ENCODE measurements at regions not wholly inside any gene's neighbourhood (a gene's known extent, or its start where the extent isn't known, plus 50 kb on each side); places are given as distances from the start of the nearest gene placed in this dataset.
A peak's percentile ranks its signal among the peaks of the same experiment; 100 is the strongest.

- DNase-seq (ENCODE audit: low spot score), result peak; percentile 13
These were observed 284.0 kb downstream of the DUSP10 start for GRCh38 chr1:221457685-221458446.

- DNase-seq (ENCODE audit: low spot score), result peak; percentile 24
These were observed 283.3 kb downstream of the DUSP10 start for GRCh38 chr1:221458447-221459156.

- DNase-seq (ENCODE audit: low spot score), result no peak
These were observed 282.3 kb downstream of the DUSP10 start for GRCh38 chr1:221459558-221459957.

- DNase-seq (ENCODE audit: low spot score), result no peak
These were observed 279.5 kb downstream of the DUSP10 start for GRCh38 chr1:221462345-221462744.

GRCh38 chr1:221468546-221468945 lies 273.3 kb downstream of the DUSP10 start:
- DNase-seq (ENCODE audit: low spot score), result no peak

- no peak for DNase-seq (ENCODE audit: low spot score)
These were observed 272.4 kb downstream of the DUSP10 start for GRCh38 chr1:221469476-221469875.

- peak; percentile 35 for DNase-seq (ENCODE audit: low spot score)
These were observed 271.7 kb downstream of the DUSP10 start for GRCh38 chr1:221470000-221470698.

- no peak for DNase-seq (ENCODE audit: low spot score)
These were observed 268.5 kb downstream of the DUSP10 start for GRCh38 chr1:221473411-221473810.

- DNase-seq (ENCODE audit: low spot score), result no peak
These were observed 264.6 kb downstream of the DUSP10 start for GRCh38 chr1:221477252-221477651.

- peak; percentile 84 for DNase-seq (ENCODE audit: low spot score)
These were observed 263.6 kb downstream of the DUSP10 start for GRCh38 chr1:221478050-221478949.

- no peak for DNase-seq (ENCODE audit: low spot score)
These were observed 253.9 kb downstream of the DUSP10 start for GRCh38 chr1:221487781-221488524.

GRCh38 chr1:221488550-221488949 lies 253.3 kb downstream of the DUSP10 start:
- no peak for DNase-seq (ENCODE audit: low spot score)

GRCh38 chr1:221494670-221495069 lies 247.2 kb downstream of the DUSP10 start:
- no peak for DNase-seq (ENCODE audit: low spot score)

GRCh38 chr1:221497046-221497445 lies 244.8 kb downstream of the DUSP10 start:
- peak; percentile 43 for DNase-seq (ENCODE audit: low spot score)

- DNase-seq (ENCODE audit: low spot score), result no peak
These were observed 238.6 kb downstream of the DUSP10 start for GRCh38 chr1:221503268-221503667.

- DNase-seq (ENCODE audit: low spot score), result no peak
These were observed 232.1 kb downstream of the DUSP10 start for GRCh38 chr1:221509575-221510355.

GRCh38 chr1:221510793-221511503 lies 230.9 kb downstream of the DUSP10 start:
- DNase-seq (ENCODE audit: low spot score), result no peak

- no peak for DNase-seq (ENCODE audit: low spot score)
These were observed 230.1 kb downstream of the DUSP10 start for GRCh38 chr1:221511797-221512196.

- no peak for DNase-seq (ENCODE audit: low spot score)
These were observed 227.1 kb downstream of the DUSP10 start for GRCh38 chr1:221514806-221515205.
